ENCODE measurements at regions not wholly inside any gene's neighbourhood (a gene's known extent, or its start where the extent isn't known, plus 50 kb on each side); places are given as distances from the start of the nearest gene placed in this dataset.

DNA sequence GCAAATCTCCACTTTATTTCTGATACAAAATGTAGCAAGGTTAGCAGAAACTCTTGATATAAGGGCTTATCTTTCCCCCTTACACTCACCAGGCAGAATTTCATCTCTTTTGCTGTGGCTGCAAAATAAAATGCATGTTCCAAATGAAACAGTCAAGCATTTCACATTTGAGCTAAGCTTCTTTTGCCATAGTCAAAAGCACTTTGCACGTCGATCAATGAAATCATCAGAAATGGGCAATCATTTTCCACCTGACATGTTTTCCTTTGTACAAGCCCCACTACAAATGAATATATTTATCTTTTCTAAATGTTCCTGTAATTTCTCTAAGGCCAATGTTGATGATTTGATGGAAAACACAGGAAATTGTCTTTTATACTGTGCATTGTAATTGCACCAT is 178.4 kb downstream of the ANKRD50 start:
- no peak for DNase-seq (ENCODE audit: low read depth)
- Histone ChIP-seq H3K4me3 (ENCODE audit: low read depth, low read length) (no peak overlapping the region), H3K27me3 (ENCODE audit: control insufficient read depth, insufficient read depth, low read length) (no peaks in the 10 kb centered on the region), H3K36me3 (ENCODE audit: control insufficient read depth, insufficient read depth, low read length) (no peaks in the 10 kb centered on the region)
- TF ChIP-seq, protein P1, sequence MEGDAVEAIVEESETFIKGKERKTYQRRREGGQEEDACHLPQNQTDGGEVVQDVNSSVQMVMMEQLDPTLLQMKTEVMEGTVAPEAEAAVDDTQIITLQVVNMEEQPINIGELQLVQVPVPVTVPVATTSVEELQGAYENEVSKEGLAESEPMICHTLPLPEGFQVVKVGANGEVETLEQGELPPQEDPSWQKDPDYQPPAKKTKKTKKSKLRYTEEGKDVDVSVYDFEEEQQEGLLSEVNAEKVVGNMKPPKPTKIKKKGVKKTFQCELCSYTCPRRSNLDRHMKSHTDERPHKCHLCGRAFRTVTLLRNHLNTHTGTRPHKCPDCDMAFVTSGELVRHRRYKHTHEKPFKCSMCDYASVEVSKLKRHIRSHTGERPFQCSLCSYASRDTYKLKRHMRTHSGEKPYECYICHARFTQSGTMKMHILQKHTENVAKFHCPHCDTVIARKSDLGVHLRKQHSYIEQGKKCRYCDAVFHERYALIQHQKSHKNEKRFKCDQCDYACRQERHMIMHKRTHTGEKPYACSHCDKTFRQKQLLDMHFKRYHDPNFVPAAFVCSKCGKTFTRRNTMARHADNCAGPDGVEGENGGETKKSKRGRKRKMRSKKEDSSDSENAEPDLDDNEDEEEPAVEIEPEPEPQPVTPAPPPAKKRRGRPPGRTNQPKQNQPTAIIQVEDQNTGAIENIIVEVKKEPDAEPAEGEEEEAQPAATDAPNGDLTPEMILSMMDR (IDR thresholded peaks at IDR 0.05; ENCODE audit: insufficient read depth, low read length, poor library complexity, severe bottlenecking): no peak

DNA sequence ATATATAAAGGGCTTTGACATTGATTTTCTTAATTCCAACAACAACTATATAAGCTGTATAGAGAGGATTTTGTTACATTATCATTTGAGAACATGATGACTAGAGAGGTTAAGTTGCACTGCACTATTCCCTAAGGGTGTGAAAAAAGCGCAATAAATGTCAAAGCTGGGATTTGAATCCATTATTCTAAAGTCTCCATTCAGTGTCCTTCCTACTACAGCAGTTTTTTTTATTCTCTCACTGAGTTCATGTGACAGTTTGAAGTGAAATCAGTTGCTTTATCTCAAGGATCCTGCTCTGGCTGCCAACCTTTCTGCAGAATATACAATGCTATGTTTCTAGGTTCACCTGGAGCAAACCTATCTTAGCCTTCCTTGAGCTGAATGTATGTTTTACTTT is 177.5 kb downstream of the ANKRD50 start:
- H3K36me3 ChIP-seq (ENCODE audit: control insufficient read depth, insufficient read depth, low read length): no peaks in the 10 kb centered on the region
- DNase-seq (ENCODE audit: low read depth): no peak
- no peaks in the 10 kb centered on the region for H3K27me3 ChIP-seq (ENCODE audit: control insufficient read depth, insufficient read depth, low read length)
- TF ChIP-seq, protein P1 (IDR thresholded peaks at IDR 0.05; ENCODE audit: insufficient read depth, low read length, poor library complexity, severe bottlenecking): no peak
- no peak overlapping the region for H3K4me3 ChIP-seq (ENCODE audit: low read depth, low read length)

DNA sequence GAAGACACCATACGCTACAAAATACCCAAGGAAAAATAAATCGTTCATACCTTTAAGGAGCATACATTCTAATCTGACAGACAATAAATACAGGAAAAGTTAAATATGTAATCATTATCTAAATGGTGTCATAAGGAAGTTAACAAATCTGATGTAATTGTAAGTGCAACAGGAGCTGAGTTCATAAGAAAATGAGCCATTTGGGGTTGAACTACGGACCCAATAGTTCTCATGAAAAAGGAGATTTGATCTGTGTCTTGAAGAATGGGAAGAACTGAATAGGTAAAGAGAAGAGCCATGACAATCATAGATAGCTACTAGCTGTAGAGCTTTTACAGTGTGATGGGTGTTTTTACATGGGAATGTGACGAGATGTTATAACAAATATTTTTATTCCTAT is 175.6 kb downstream of the ANKRD50 start:
- Histone ChIP-seq H3K27me3 (ENCODE audit: control insufficient read depth, insufficient read depth, low read length) (no peaks in the 10 kb centered on the region), H3K4me3 (ENCODE audit: low read depth, low read length) (no peak overlapping the region), H3K36me3 (ENCODE audit: control insufficient read depth, insufficient read depth, low read length) (no peaks in the 10 kb centered on the region)
- TF ChIP-seq, protein P1 (IDR thresholded peaks at IDR 0.05; ENCODE audit: insufficient read depth, low read length, poor library complexity, severe bottlenecking): no peak
- no peak for DNase-seq (ENCODE audit: low read depth)

DNA sequence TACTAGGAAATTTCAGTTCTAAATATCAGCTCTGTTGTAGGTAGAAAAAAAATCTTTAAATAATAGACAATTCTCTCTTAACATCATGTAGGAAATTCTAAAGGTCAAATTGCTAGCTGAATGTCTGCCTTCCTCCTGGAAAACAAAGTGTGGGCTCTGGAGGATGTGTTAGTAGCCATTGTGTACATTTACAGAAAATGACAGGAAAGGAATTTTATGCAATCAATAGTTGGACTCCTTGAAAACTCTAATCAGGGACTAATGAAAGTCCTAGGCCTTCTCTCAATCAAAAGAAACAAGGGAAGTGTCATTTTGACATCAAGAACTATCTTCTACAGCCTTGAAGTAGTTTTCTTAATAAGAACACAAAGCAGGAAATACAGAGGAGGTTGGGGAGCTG is 174.6 kb downstream of the ANKRD50 start:
- TF ChIP-seq, protein P1 (IDR thresholded peaks at IDR 0.05; ENCODE audit: insufficient read depth, low read length, poor library complexity, severe bottlenecking): no peak
- Histone ChIP-seq H3K36me3 (ENCODE audit: control insufficient read depth, insufficient read depth, low read length) (no peaks in the 10 kb centered on the region), H3K27me3 (ENCODE audit: control insufficient read depth, insufficient read depth, low read length) (no peaks in the 10 kb centered on the region), H3K4me3 (ENCODE audit: low read depth, low read length) (no peak overlapping the region)
- DNase-seq (ENCODE audit: low read depth): no peak

DNA sequence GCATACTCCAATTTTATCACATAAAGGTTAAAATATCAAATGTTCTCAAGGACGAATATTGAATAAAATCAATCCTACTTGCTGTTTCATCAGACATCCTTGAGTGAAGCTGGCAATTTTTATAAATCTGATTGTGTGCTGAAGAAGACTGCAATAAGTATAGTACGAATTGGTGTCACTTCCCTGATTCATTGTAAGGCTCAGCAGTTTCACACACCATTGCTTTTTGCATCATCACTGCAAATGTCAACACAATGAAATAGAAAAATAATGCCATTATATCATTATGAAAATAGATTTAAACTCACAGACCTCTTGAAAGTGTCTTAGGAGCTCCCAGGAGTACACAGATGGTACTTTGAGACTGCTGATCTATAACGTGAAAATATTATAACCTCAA is 172.5 kb downstream of the ANKRD50 start:
- no peak overlapping the region for H3K4me3 ChIP-seq (ENCODE audit: low read depth, low read length)
- H3K27me3 ChIP-seq (ENCODE audit: control insufficient read depth, insufficient read depth, low read length): no peaks in the 10 kb centered on the region
- no peaks in the 10 kb centered on the region for H3K36me3 ChIP-seq (ENCODE audit: control insufficient read depth, insufficient read depth, low read length)
- no peak for DNase-seq (ENCODE audit: low read depth)
- TF ChIP-seq, protein P1 (IDR thresholded peaks at IDR 0.05; ENCODE audit: insufficient read depth, low read length, poor library complexity, severe bottlenecking): no peak

DNA sequence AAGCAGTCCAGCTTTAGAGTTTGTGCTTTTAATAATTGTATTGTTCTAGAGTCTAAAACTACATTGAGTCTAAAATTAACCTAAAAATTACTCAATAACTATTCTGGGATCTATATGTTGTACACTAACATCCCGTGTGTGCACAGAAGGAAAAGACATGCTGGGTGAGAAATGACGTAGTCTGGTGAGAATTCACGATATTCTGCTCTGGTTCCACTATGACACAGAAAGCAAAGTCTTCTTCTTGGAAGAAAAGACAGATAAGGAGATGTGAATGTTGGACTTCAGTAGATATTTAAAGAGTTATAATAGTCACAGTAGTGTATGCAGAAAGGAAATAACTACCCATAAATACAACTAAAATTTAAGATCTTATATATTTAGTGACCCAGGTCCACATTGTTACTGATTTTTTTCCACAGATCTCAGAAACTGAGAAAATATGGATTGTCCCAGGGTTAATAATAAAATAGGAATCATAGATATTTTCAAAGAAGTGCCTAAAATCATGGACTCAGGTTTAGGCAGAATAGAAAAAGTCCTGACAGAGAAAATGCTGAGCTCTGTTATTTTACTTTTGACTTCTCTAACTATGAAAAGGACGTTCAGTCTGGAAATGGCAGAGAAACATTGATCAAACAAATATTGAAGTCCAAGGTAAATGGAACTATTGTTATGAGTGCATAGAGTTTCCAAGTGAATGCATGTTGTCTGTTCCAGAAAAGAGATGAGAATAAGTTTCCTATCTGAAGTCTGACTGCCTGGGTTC is 170.7 kb downstream of the ANKRD50 start:
- Histone ChIP-seq H3K36me3 (ENCODE audit: control insufficient read depth, insufficient read depth, low read length) (no peaks in the 10 kb centered on the region), H3K4me3 (ENCODE audit: low read depth, low read length) (no peak overlapping the region), H3K27me3 (ENCODE audit: control insufficient read depth, insufficient read depth, low read length) (no peaks in the 10 kb centered on the region)
- DNase-seq (ENCODE audit: low read depth): no peak
- TF ChIP-seq, protein P1 (IDR thresholded peaks at IDR 0.05; ENCODE audit: insufficient read depth, low read length, poor library complexity, severe bottlenecking): no peak
